HepG2 (cell line): ENCODE measurements at regions not wholly inside any gene's neighbourhood (a gene's known extent, or its start where the extent isn't known, plus 50 kb on each side); places are given as distances from the start of the nearest gene placed in this dataset.

Source experiments
- ATAC-seq: fragments of 200-7000 bp; cut with Tn5 transposase; 3 replicates; pipeline ENCODE4 v1.9.1; 2020; ENCODE audit warnings: mild to moderate bottlenecking, moderate library complexity
- BruUV-seq: library from RNA; stranded (reverse); fragments of 400-500 nt; replicated peaks from 2 replicates; lab custom pipeline; 2021; lab: Mats Ljungman, UMichigan
- CTCF ChIA-PET: fragments of 300-600 bp; formaldehyde crosslinking; extraction: SDS; loops from one replicate; lab custom pipeline; 2021; ENCODE audit warnings: low total read pairs, inconsistent platforms, low intra/inter-chr PET ratio; lab: Yijun Ruan, JAX
- POLR2A ChIA-PET: fragments of 350-600 bp; sonication (Branson Sonifier 250); formaldehyde crosslinking; loops from one replicate; lab custom pipeline; 2020; ENCODE audit warnings: antibody characterized with exemption, inconsistent platforms; lab: Yijun Ruan, JAX
- DNase-seq: peaks from one replicate; pipeline ENCODE4 v3.0.0-alpha.2; 2015; ENCODE audit warnings: low spot score
- FAIRE-seq: peaks from 3 replicates; lab custom pipeline; 2011; peaks lifted over from hg19 to GRCh38; lab: Jason Lieb, UNC
- H2AFZ ChIP-seq: one replicate; pipeline ENCODE4 v1.6.1; 2011; ENCODE audit warnings: low read length, inconsistent platforms
- H3K27ac ChIP-seq: fragments of 300-600 bp; 3 replicates; pipeline ENCODE4 v1.8.0; 2011; ENCODE audit warnings: mixed run types, mild to moderate bottlenecking, mixed read lengths, low read length, inconsistent platforms; ENCODE audit not compliant: insufficient read depth; ENCODE audit errors: extremely low read length
- H3K27me3 ChIP-seq, 2 experiments: fragments of 200-600 bp in 1 of 2; 2 replicates in 1 of 2; 3 replicates in 1 of 2; pipeline versions ENCODE4 v1.6.0 to v1.8.0; 2011; ENCODE audit warnings: low read length in 2 of 2, mild to moderate bottlenecking in 2 of 2, moderate library complexity in 2 of 2, inconsistent platforms in 1 of 2; ENCODE audit not compliant: insufficient read depth in 2 of 2, control insufficient read depth in 1 of 2
- H3K36me3 ChIP-seq, 2 experiments: fragments of 200-600 bp in 1 of 2; replicated peaks in 1 of 2; 2 replicates in 1 of 2; 3 replicates in 1 of 2; pipeline versions ENCODE4 v1.5.1 to v1.8.0; 2011; ENCODE audit warnings: low read length in 2 of 2, inconsistent platforms in 1 of 2; ENCODE audit not compliant: insufficient read depth in 2 of 2, control insufficient read depth in 1 of 2
- H3K4me1 ChIP-seq: 2 replicates; pipeline ENCODE4 v1.5.1; 2012; ENCODE audit warnings: low read length, inconsistent platforms; ENCODE audit not compliant: insufficient read depth
- H3K4me2 ChIP-seq: 2 replicates; pipeline ENCODE4 v1.6.0; 2011; ENCODE audit warnings: low read depth, low read length, inconsistent platforms
- H3K4me3 ChIP-seq, 3 experiments: fragments of 200-600 bp in 1 of 3; sonication (generic), shearing (Covaris generic) in 1 of 3; replicated peaks in 1 of 3; 2 replicates each; pipeline ENCODE4 v1.5.1; 2011 to 2016; ENCODE audit warnings: low read length in 3 of 3, inconsistent platforms in 2 of 3, low read depth in 2 of 3, mild to moderate bottlenecking in 2 of 3, control low read depth in 1 of 3, mixed read lengths in 1 of 3; ENCODE audit not compliant: insufficient read depth in 1 of 3
- H3K79me2 ChIP-seq: one replicate; pipeline ENCODE4 v1.6.1; 2011; ENCODE audit warnings: low read length, inconsistent platforms; ENCODE audit not compliant: insufficient read depth
- H3K9ac ChIP-seq: 2 replicates; pipeline ENCODE4 v1.6.0; 2011; ENCODE audit warnings: mild to moderate bottlenecking, low read depth, low read length, inconsistent platforms; ENCODE audit not compliant: insufficient read depth
- H3K9me3 ChIP-seq: 2 replicates; pipeline ENCODE4 v1.5.1; 2012; ENCODE audit warnings: mild to moderate bottlenecking, low read length
- H4K20me1 ChIP-seq: 2 replicates; pipeline ENCODE4 v1.6.0; 2011; ENCODE audit warnings: inconsistent platforms, mild to moderate bottlenecking, low read length, moderate library complexity; ENCODE audit not compliant: insufficient read depth
- BRF2 ChIP-seq: sonication (generic); formaldehyde crosslinking; IDR thresholded peaks from 2 replicates; pipeline ENCODE4 v1.8.1; 2022; ENCODE audit warnings: mild to moderate bottlenecking, missing genetic modification reagents
- DR1 ChIP-seq: sonication (generic); formaldehyde crosslinking; IDR thresholded peaks from 2 replicates; pipeline ENCODE4 v1.8.0; 2021; ENCODE audit warnings: mild to moderate bottlenecking, missing genetic modification reagents, inconsistent platforms
- MED13 ChIP-seq: sonication (generic); formaldehyde crosslinking; IDR thresholded peaks from 2 replicates; pipeline ENCODE4 v1.5.0; 2020; ENCODE audit warnings: missing genetic modification reagents
- PITX1 ChIP-seq: sonication (generic); formaldehyde crosslinking; IDR thresholded peaks from 2 replicates; pipeline ENCODE4 v1.5.1; 2020; ENCODE audit warnings: mild to moderate bottlenecking, missing genetic modification reagents
- POGZ ChIP-seq: sonication (generic); formaldehyde crosslinking; IDR thresholded peaks from 2 replicates; pipeline ENCODE4 v1.4.0; 2020; ENCODE audit warnings: mild to moderate bottlenecking, missing genetic modification reagents
- POLR2AphosphoS5 ChIP-seq: IDR thresholded peaks from 2 replicates; pipeline ENCODE4 v1.6.1; 2012; ENCODE audit warnings: low read depth, low read length
- RORA ChIP-seq: sonication (generic); formaldehyde crosslinking; IDR thresholded peaks from 2 replicates; pipeline ENCODE4 v1.5.0; 2020; ENCODE audit warnings: mild to moderate bottlenecking, missing genetic modification reagents, moderate library complexity
- SRSF4 ChIP-seq: fragments of 200-400 bp; formaldehyde crosslinking; IDR thresholded peaks from one replicate; pipeline ENCODE4 v1.6.1; 2018; ENCODE audit warnings: mild to moderate bottlenecking, low read depth, low read length, moderate library complexity; ENCODE audit not compliant: poor library complexity, severe bottlenecking
- THYN1 ChIP-seq: sonication (generic); formaldehyde crosslinking; IDR thresholded peaks from 2 replicates; pipeline ENCODE4 v1.8.1; 2023; ENCODE audit warnings: low read depth, mild to moderate bottlenecking, moderate library complexity, missing genetic modification reagents, borderline replicate concordance
- TOE1 ChIP-seq: sonication (generic); formaldehyde crosslinking; IDR thresholded peaks from 2 replicates; pipeline ENCODE4 v1.4.0; 2020; ENCODE audit warnings: mild to moderate bottlenecking, missing genetic modification reagents
- ZBTB39 ChIP-seq: sonication (generic); formaldehyde crosslinking; IDR thresholded peaks from 2 replicates; pipeline ENCODE4 v1.5.0; 2020; ENCODE audit warnings: missing genetic modification reagents
- ZNF326 ChIP-seq: sonication (generic); formaldehyde crosslinking; IDR thresholded peaks from 2 replicates; pipeline ENCODE4 v1.4.0; 2020; ENCODE audit warnings: missing genetic modification reagents, borderline replicate concordance
- ZNF619 ChIP-seq: sonication (generic); formaldehyde crosslinking; IDR thresholded peaks from 2 replicates; pipeline ENCODE4 v1.4.0; 2020; ENCODE audit warnings: mild to moderate bottlenecking, missing genetic modification reagents
- ZNF777 ChIP-seq: sonication (generic); formaldehyde crosslinking; IDR thresholded peaks from 2 replicates; pipeline ENCODE4 v1.4.0; 2020; ENCODE audit warnings: missing genetic modification reagents
- WGBS: methylation state at CpG from one replicate; pipeline ENCODE4 v1.1.6; 2017; ENCODE audit warnings: low lambda C conversion rate; 5-methylcytosine and 5-hydroxymethylcytosine counted together
- in situ Hi-C: cut with HindIII; loops from 2 replicates; pipeline ENCODE4 v1.10.0; 2017; ENCODE audit warnings: low pct_unique_long_range_greater_than_20kb; ENCODE audit not compliant: extremely low pct_ligation_motif_present
- intact Hi-C: fragments of 100-400 bp; cut with micrococcal nuclease; formaldehyde crosslinking; loops from one replicate; pipeline ENCODE4 v1.10.0; 2022; ENCODE audit not compliant: unreplicated experiment
- TF ChIP-seq, protein P1 (sequence below): sonication (generic); formaldehyde crosslinking; IDR thresholded peaks from 2 replicates; pipeline ENCODE4 v1.4.0; 2020; ENCODE audit warnings: mild to moderate bottlenecking, missing genetic modification reagents
- TF ChIP-seq, protein P2 (sequence below): fragments of 450-650 bp; IDR thresholded peaks from 2 replicates; pipeline ENCODE4 v1.6.1; 2017; ENCODE audit warnings: mild to moderate bottlenecking
- TF ChIP-seq, protein P3 (sequence below): sonication (generic); formaldehyde crosslinking; IDR thresholded peaks from 2 replicates; pipeline ENCODE4 v1.5.0; 2020; ENCODE audit warnings: missing genetic modification reagents
- TF ChIP-seq, protein P4 (sequence below): sonication (generic); formaldehyde crosslinking; IDR thresholded peaks from 2 replicates; pipeline ENCODE4 v1.5.0; 2020; ENCODE audit warnings: missing genetic modification reagents

GRCh38 chr16:8080817-8081216 is 509.5 kb downstream of the TMEM114 start:
- no peaks in the 10 kb centered on the region for H4K20me1 ChIP-seq
- no peak overlapping the region for H3K27ac ChIP-seq
- H3K9me3 ChIP-seq = peaks cover 2% of the 10 kb centered on the region; the same call in 1 of the 2 replicates
- no peak for ATAC-seq
- no TSS peak for BruUV-seq
- no peak overlapping the region for H2AFZ ChIP-seq
- intact Hi-C loops (no loop called here), in situ Hi-C loops (no loop called here)
- no peak for DNase-seq
- no peaks in the 10 kb centered on the region for H3K27me3 ChIP-seq
- WGBS = 9% methylated on average over 3 of the region's 3 CpGs
- no peaks in the 10 kb centered on the region for H3K4me1 ChIP-seq
- POLR2A ChIA-PET = no interaction called here
- H3K9ac ChIP-seq = no peak overlapping the region
- CTCF ChIA-PET = no interaction called here
- no peaks in the 10 kb centered on the region for H3K36me3 ChIP-seq
- H3K4me2 ChIP-seq = no peak overlapping the region
- no peaks in the 10 kb centered on the region for H3K79me2 ChIP-seq
- H3K4me3 ChIP-seq = no peak overlapping the region
- FAIRE-seq = no peak
- TF ChIP-seq BRF2 (CRISPR knock-in tag) (no peak), POGZ (CRISPR knock-in tag) (no peak), DR1 (CRISPR knock-in tag) (no peak), ZNF777 (CRISPR knock-in tag) (no peak), THYN1 (no peak), MED13 (CRISPR knock-in tag) (no peak), ZBTB39 (CRISPR knock-in tag) (no peak), PITX1 (CRISPR knock-in tag) (no peak), POLR2AphosphoS5 (no peak), TOE1 (no peak), ZNF619 (no peak), ZNF326 (CRISPR knock-in tag) (no peak), SRSF4 (no peak), RORA (CRISPR knock-in tag) (no peak)
- TF ChIP-seq, protein P1, sequence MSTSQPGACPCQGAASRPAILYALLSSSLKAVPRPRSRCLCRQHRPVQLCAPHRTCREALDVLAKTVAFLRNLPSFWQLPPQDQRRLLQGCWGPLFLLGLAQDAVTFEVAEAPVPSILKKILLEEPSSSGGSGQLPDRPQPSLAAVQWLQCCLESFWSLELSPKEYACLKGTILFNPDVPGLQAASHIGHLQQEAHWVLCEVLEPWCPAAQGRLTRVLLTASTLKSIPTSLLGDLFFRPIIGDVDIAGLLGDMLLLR (CRISPR knock-in tag) = no peak
- TF ChIP-seq, protein P2, sequence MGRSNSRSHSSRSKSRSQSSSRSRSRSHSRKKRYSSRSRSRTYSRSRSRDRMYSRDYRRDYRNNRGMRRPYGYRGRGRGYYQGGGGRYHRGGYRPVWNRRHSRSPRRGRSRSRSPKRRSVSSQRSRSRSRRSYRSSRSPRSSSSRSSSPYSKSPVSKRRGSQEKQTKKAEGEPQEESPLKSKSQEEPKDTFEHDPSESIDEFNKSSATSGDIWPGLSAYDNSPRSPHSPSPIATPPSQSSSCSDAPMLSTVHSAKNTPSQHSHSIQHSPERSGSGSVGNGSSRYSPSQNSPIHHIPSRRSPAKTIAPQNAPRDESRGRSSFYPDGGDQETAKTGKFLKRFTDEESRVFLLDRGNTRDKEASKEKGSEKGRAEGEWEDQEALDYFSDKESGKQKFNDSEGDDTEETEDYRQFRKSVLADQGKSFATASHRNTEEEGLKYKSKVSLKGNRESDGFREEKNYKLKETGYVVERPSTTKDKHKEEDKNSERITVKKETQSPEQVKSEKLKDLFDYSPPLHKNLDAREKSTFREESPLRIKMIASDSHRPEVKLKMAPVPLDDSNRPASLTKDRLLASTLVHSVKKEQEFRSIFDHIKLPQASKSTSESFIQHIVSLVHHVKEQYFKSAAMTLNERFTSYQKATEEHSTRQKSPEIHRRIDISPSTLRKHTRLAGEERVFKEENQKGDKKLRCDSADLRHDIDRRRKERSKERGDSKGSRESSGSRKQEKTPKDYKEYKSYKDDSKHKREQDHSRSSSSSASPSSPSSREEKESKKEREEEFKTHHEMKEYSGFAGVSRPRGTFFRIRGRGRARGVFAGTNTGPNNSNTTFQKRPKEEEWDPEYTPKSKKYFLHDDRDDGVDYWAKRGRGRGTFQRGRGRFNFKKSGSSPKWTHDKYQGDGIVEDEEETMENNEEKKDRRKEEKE = no peak
- TF ChIP-seq, protein P3, sequence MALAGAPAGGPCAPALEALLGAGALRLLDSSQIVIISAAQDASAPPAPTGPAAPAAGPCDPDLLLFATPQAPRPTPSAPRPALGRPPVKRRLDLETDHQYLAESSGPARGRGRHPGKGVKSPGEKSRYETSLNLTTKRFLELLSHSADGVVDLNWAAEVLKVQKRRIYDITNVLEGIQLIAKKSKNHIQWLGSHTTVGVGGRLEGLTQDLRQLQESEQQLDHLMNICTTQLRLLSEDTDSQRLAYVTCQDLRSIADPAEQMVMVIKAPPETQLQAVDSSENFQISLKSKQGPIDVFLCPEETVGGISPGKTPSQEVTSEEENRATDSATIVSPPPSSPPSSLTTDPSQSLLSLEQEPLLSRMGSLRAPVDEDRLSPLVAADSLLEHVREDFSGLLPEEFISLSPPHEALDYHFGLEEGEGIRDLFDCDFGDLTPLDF (CRISPR knock-in tag) = no peak
- TF ChIP-seq, protein P4, sequence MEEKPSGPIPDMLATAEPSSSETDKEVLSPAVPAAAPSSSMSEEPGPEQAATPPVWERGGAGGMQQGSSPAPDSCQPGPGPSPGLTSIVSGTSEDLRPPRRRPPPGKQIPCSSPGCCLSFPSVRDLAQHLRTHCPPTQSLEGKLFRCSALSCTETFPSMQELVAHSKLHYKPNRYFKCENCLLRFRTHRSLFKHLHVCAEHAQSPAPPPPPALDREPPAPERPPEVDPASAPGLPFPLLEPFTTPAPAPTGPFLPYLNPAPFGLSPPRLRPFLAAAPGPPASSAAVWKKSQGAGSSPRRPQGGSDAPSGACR (CRISPR knock-in tag) = no peak
